NB4 (cell line): ENCODE measurements at regions not wholly inside any gene's neighbourhood (a gene's known extent, or its start where the extent isn't known, plus 50 kb on each side); places are given as distances from the start of the nearest gene placed in this dataset.

ENCODE experiments used
- CTCF ChIP-seq: IDR thresholded peaks from one replicate; pipeline ENCODE4 v1.5.1; 2012; ENCODE audit warnings: low read depth, low read length
- MAX ChIP-seq: IDR thresholded peaks from 2 replicates; pipeline ENCODE4 v1.6.1; 2011; ENCODE audit warnings: low read depth, low read length
- POLR2A ChIP-seq: IDR thresholded peaks from 2 replicates; pipeline ENCODE4 v1.6.1; 2011; ENCODE audit warnings: mild to moderate bottlenecking; ENCODE audit not compliant: insufficient read length; ENCODE audit errors: extremely low read depth

DNA sequence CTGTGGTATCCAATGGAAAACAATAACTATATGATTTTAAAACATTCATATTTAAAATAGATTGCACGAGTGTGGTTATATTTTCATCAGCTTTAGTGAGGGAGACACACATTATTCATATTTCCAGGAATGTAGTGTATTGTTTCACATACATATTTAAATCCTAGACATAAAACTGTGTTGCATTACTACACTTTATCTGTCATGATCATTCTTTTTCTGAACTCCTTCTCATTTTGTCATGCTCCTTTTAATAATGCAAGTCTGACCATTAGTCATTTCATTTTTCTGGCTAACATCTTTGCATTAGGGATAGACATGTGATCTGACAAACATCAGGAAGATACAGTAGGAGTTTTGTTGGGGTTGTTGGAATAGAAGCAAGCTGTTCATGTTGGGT, 1382.7 kb downstream of the PCDH7 start:
- TF ChIP-seq CTCF (no peak), POLR2A (no peak), MAX (no peak)
